Gastroesophageal sphincter (tissue), 4 donors: ENCODE measurements at regions not wholly inside any gene's neighbourhood (a gene's known extent, or its start where the extent isn't known, plus 50 kb on each side); places are given as distances from the start of the nearest gene placed in this dataset.
A peak's percentile ranks its signal among the peaks of the same experiment; 100 is the strongest.

Experiments
- ATAC-seq: fragments of 150-250 bp; one replicate; pipeline ENCODE4 v1.9.1; 2016; ENCODE audit warnings: mild to moderate bottlenecking, moderate library complexity
- H3K27ac ChIP-seq, 4 donors: fragments of 200-600 bp; sonication (generic) in 3 of 4; 1 replicate in 3 of 4; 2 replicates in 1 of 4; pipeline ENCODE4 v1.5.1; 2016 to 2019
- H3K27me3 ChIP-seq: fragments of 200-600 bp; sonication (generic); one replicate; pipeline ENCODE4 v1.5.1; 2019
- H3K36me3 ChIP-seq, 2 donors: fragments of 200-600 bp; sonication (generic); one replicate each; pipeline ENCODE4 v1.5.1; 2019; ENCODE audit warnings: control low read depth in 1 of 2
- H3K4me1 ChIP-seq, 3 donors: fragments of 200-600 bp; sonication (generic); 1 replicate in 2 of 3; 2 replicates in 1 of 3; pipeline ENCODE4 v1.5.1; 2016 to 2019; ENCODE audit warnings: control low read depth in 2 of 3
- H3K4me3 ChIP-seq, 2 donors: fragments of 200-600 bp; sonication (generic); one replicate each; pipeline ENCODE4 v1.5.1; 2019; ENCODE audit warnings: mild to moderate bottlenecking in 1 of 2, moderate library complexity in 1 of 2
- H3K9me3 ChIP-seq, 3 donors: fragments of 200-600 bp; sonication (generic); one replicate each; pipeline ENCODE4 v1.5.1; 2017 to 2019; ENCODE audit warnings: control low read depth in 2 of 3
- EP300 ChIP-seq: sonication (generic); formaldehyde crosslinking; IDR thresholded peaks from one replicate; pipeline ENCODE4 v1.6.1; 2017; ENCODE audit warnings: antibody characterized with exemption, mild to moderate bottlenecking
- POLR2A ChIP-seq, 2 donors: fragments of 450-650 bp; IDR thresholded peaks; one replicate each; pipeline ENCODE4 v1.6.1; 2017; ENCODE audit warnings: antibody characterized with exemption in 2 of 2, mild to moderate bottlenecking in 2 of 2, moderate library complexity in 1 of 2
- POLR2AphosphoS5 ChIP-seq: sonication (generic); formaldehyde crosslinking; IDR thresholded peaks from one replicate; pipeline ENCODE4 v1.6.1; 2017; ENCODE audit warnings: antibody characterized with exemption
- WGBS, 2 donors: methylation state at CpG; one replicate each; pipeline ENCODE4 v1.1.5; 2018; ENCODE audit warnings: low coverage in 1 of 2; 5-methylcytosine and 5-hydroxymethylcytosine counted together
- TF ChIP-seq, protein P1 (sequence below), 4 experiments: fragments of 200-600 bp in 2 of 4; fragments of 450-650 bp in 2 of 4; sonication (generic) in 1 of 4; IDR thresholded peaks; one replicate each; pipeline ENCODE4 v1.5.1; 2017 to 2019; ENCODE audit warnings: antibody characterized with exemption in 4 of 4, mild to moderate bottlenecking in 2 of 4, moderate library complexity in 2 of 4

GRCh38 chr2:226524381-226524843 is 275.2 kb downstream of the IRS1 start:
- no peaks in the 10 kb centered on the region for H3K4me1 ChIP-seq
- ATAC-seq, result peak; percentile 89
- H3K9me3 ChIP-seq, result peaks cover 0 to 6% (median 0%) of the 10 kb centered on the region in 3 donors
- H3K4me3 ChIP-seq, result no peak overlapping the region
- TF ChIP-seq POLR2AphosphoS5 (peak; percentile 78), POLR2A (IDR thresholded peaks at IDR 0.05) (no peak)
- 68 to 79% methylated on average over 2 of the region's 2 CpGs for WGBS, 2 donors
- H3K36me3 ChIP-seq, result no peaks in the 10 kb centered on the region
- no peaks in the 10 kb centered on the region for H3K27me3 ChIP-seq
- peak overlapping the region in 1 of 4 donors; percentile 17 for H3K27ac ChIP-seq

GRCh38 chr2:226520723-226521122 is 278.9 kb downstream of the IRS1 start:
- Histone ChIP-seq H3K4me1 (no peaks in the 10 kb centered on the region), H3K9me3 (peaks cover 0 to 6% (median 0%) of the 10 kb centered on the region in 3 donors), H3K27ac (no peak overlapping the region), H3K36me3 (no peaks in the 10 kb centered on the region), H3K27me3 (no peaks in the 10 kb centered on the region), H3K4me3 (no peak overlapping the region)
- WGBS, 2 donors, result 52 to 88% methylated on average over 1 to 2 of the region's 2 CpGs
- TF ChIP-seq, protein P1, sequence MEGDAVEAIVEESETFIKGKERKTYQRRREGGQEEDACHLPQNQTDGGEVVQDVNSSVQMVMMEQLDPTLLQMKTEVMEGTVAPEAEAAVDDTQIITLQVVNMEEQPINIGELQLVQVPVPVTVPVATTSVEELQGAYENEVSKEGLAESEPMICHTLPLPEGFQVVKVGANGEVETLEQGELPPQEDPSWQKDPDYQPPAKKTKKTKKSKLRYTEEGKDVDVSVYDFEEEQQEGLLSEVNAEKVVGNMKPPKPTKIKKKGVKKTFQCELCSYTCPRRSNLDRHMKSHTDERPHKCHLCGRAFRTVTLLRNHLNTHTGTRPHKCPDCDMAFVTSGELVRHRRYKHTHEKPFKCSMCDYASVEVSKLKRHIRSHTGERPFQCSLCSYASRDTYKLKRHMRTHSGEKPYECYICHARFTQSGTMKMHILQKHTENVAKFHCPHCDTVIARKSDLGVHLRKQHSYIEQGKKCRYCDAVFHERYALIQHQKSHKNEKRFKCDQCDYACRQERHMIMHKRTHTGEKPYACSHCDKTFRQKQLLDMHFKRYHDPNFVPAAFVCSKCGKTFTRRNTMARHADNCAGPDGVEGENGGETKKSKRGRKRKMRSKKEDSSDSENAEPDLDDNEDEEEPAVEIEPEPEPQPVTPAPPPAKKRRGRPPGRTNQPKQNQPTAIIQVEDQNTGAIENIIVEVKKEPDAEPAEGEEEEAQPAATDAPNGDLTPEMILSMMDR (IDR thresholded peaks at IDR 0.05), result no peak
- no peak for TF ChIP-seq POLR2AphosphoS5
- TF ChIP-seq POLR2A (IDR thresholded peaks at IDR 0.05), result no peak
- no peak for TF ChIP-seq EP300
- no peak for ATAC-seq

DNA sequence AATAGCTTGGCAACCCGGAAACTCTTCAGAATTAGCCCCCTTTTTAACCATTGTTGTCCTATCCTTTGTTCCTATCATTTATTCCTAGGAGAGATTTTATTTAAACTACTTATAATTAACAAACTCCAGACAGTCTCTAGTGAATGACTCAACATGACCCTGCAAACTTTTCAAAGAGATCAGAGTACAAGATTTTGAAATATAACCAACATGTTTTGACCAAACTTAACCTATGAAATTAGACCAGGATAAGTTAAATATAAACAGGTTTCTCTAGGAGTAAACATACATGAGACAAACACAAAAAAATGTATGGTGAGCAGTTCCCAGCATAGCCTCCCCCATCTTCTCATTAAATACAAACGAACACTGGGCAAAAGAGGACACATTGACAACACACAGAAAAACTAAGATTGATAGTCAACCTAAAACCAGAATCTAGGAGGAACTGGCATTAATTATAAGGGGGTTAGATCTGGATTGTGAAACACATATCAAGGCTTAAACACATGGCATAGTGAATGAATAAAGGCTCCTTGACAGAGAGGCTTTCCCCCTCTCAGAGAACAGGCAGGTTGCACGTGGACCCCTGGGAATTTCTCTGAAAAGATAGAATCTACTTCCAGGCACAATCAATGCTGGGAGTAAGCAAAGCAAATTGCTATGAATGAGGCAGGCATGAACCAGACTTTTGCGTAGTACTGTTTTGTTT is 284.1 kb downstream of the IRS1 start:
- H3K4me1 ChIP-seq, result no peaks in the 10 kb centered on the region
- no peaks in the 10 kb centered on the region for H3K27me3 ChIP-seq
- H3K4me3 ChIP-seq, result no peak overlapping the region
- H3K9me3 ChIP-seq, result no peaks in the 10 kb centered on the region
- WGBS, 2 donors, result 67 to 72% methylated on average over 4 of the region's 4 CpGs
- no peak for TF ChIP-seq POLR2A (IDR thresholded peaks at IDR 0.05)
- TF ChIP-seq POLR2AphosphoS5, result no peak
- no peaks in the 10 kb centered on the region for H3K36me3 ChIP-seq
- H3K27ac ChIP-seq, result no peak overlapping the region
- no peak for ATAC-seq

DNA sequence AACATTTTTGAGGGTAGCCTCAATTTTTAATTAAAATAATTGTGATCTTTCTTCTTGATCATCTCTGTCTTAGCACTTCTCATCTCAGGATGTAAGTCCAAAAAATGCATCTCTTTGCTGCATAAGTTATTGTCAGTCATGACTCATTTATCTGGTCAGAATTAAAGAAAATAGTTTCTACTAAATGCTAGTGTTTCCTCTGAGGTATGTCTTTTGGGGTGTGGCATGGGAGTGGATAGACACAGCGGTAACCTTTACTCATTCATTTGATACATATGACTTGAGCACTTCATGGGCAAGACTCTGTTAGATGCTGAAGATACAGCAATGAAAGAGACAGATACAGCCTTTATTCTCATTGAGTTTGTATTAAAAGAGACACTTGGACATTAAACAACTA is 284.7 kb downstream of the IRS1 start:
- no peak overlapping the region for H3K27ac ChIP-seq
- H3K9me3 ChIP-seq, result no peaks in the 10 kb centered on the region
- 29 to 100% methylated on average over 1 of the region's 1 CpG for WGBS, 2 donors
- H3K4me1 ChIP-seq, result no peaks in the 10 kb centered on the region
- H3K4me3 ChIP-seq, result no peak overlapping the region
- H3K27me3 ChIP-seq, result no peaks in the 10 kb centered on the region
- TF ChIP-seq POLR2AphosphoS5, result no peak
- no peak for TF ChIP-seq EP300
- TF ChIP-seq, protein P1 (IDR thresholded peaks at IDR 0.05), result no peak
- no peak for TF ChIP-seq POLR2A (IDR thresholded peaks at IDR 0.05)
- ATAC-seq, result no peak
- H3K36me3 ChIP-seq, result no peaks in the 10 kb centered on the region

- WGBS, 2 donors, result 48 to 50% methylated on average over 4 of the region's 4 CpGs
- Histone ChIP-seq H3K27me3 (no peaks in the 10 kb centered on the region), H3K4me1 (no peaks in the 10 kb centered on the region), H3K4me3 (no peak overlapping the region), H3K27ac (no peak overlapping the region), H3K9me3 (no peaks in the 10 kb centered on the region), H3K36me3 (no peaks in the 10 kb centered on the region)
- no peak for ATAC-seq
- TF ChIP-seq POLR2A (IDR thresholded peaks at IDR 0.05), result no peak
- TF ChIP-seq POLR2AphosphoS5, result no peak
- TF ChIP-seq EP300, result no peak
- TF ChIP-seq, protein P1 (IDR thresholded peaks at IDR 0.05), result no peak
These were observed 288.3 kb downstream of the IRS1 start for GRCh38 chr2:226511311-226511710.

- H3K4me3 ChIP-seq, result no peak overlapping the region
- H3K36me3 ChIP-seq, result no peaks in the 10 kb centered on the region
- ATAC-seq, result no peak
- no peak overlapping the region for H3K27ac ChIP-seq
- H3K4me1 ChIP-seq, result no peaks in the 10 kb centered on the region
- WGBS, 2 donors, result 50 to 58% methylated on average over 2 of the region's 2 CpGs
- TF ChIP-seq POLR2A (IDR thresholded peaks at IDR 0.05), result no peak
- no peak for TF ChIP-seq POLR2AphosphoS5
- TF ChIP-seq, protein P1 (IDR thresholded peaks at IDR 0.05), result no peak
- TF ChIP-seq EP300, result no peak
- no peaks in the 10 kb centered on the region for H3K27me3 ChIP-seq
- H3K9me3 ChIP-seq, result peaks cover 0 to 5% (median 0%) of the 10 kb centered on the region in 3 donors
These were observed 290.9 kb downstream of the IRS1 start for GRCh38 chr2:226508683-226509082.
